HG02798 (cell line): ENCODE measurements at regions not wholly inside any gene's neighbourhood (a gene's known extent, or its start where the extent isn't known, plus 50 kb on each side); places are given as distances from the start of the nearest gene placed in this dataset.
"Not testable (repeated sequence)": the region's sequence is repeated elsewhere in the genome, so short reads cannot be mapped to it uniquely, and the experiment has no call there.

Experiments
- ATAC-seq: cut with Tn5 transposase; IDR thresholded peaks from one replicate; pipeline ENCODE4 v1.9.1; 2021; ENCODE audit warnings: mild to moderate bottlenecking; ENCODE audit not compliant: unreplicated experiment, poor library complexity

DNA sequence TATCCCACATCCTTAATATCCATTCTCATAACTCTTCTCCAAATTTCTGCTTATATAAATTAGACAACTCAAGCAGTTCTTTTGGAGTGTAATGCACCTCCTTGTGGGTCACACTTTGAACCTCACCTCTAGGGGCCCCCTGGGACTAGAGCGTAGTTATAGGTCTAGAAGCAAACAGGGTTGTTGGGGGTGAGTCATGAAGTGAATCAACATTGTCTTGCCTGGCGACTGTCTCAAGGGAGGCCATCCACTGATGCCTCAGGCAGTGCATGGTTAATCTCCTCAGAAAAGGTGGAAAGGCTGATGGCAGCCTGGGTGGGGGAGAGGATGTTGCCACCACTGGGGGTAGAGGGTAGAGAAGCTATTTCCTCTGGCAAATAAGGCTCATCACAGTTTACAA is 129.1 kb downstream of the TNFRSF21 start:
- ATAC-seq, result no peak

DNA sequence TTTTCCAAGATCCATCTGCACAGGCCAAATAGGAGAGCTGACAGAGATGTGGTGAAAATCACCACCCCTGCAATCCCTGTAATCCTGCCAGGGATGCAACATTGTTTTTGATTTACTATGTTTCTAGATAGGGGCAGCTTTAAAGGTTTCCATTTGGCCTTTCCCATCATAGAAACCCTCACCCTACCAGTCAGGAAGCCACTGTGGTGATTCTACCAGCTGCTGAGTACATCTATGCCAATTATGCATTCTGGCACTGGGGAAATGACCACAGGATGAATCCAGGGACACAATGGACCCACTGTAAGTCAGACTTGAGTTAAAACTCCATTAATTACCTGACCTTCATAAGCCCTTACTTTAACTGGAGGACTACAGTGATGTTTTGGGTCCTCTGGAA is 130.4 kb downstream of the TNFRSF21 start:
- ATAC-seq, result no peak

DNA sequence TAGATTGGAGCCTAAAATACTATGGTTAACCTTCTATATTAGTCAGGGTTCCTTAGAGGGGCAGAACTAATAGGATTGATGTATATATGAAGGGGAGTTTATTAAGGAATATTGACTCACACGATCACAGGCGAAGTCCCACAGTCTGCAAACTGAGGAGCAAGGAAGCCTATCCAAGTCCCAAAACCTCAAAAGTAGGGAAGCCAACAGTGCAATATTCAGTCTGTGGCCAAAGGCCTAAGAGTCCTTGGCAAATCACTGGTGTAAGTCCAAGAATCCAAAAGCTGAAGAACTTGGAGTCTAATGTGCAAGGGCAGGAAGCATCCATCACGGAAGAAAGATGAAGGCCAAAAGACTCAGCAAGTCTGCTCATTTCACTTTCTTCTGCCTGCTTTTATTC is 133.5 kb upstream of the ADGRF1 start:
- no peak for ATAC-seq

DNA sequence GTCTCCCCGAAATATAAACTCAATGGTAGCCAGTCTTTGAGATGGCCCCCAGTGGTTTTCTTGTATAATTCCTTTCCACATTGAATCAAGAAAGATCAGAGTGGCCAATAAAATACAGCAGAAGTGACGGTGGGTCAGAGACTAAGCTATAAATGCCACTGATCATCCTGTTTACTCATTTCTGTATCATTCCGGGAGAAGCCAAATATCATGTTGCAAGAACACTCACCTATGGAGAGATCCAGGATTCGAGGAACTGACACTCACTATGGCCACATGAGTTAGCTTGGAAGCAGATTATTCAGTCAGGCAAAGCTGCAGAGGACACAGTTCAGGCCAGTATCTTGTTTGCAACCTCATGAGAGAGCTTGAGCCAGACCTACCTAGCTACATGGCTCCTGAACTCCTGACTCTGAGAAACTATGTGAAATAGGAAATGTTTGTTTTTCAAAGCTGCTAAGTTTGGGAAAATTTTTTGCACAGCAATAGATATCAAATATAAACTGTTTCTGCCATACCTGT is 132.4 kb upstream of the ADGRF1 start:
- no peak for ATAC-seq

DNA sequence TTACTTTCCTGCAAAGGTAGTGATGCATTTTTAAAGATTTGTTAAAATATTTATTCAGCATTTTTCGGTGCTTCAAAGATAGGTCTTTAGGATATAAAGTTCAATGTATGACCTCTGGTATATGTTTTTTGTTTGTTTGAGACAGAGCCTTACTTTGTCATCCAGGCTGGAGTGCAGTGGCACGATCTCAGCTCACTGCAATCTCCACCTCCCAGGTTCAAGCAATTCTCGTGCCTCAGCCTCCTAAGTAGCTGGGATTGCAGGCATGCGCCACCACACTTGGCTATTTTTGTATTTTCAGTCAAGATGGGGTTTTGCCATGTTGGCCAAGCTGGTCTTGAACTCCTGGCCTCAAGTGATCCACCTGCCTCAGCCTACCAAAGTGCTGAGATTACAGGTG is 131.9 kb upstream of the ADGRF1 start:
- not testable (repeated sequence) for ATAC-seq

DNA sequence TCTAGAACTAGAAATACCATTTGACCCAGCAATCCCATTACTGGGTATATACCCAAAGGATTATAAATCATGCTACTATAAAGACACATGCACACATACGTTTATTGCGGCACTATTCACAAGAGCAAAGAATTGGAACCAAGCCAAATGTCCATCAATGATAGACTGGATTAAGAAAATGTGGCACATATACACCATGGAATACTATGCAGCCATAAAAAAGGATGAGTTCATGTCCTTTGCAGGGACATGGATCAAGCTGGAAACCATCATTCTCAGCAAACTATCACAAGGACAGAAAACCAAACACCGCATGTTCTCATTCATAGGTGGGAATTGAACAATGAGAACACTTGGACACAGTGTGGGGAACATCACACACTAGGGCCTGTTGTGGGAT is 131.0 kb upstream of the ADGRF1 start:
- ATAC-seq, result not testable (repeated sequence)

DNA sequence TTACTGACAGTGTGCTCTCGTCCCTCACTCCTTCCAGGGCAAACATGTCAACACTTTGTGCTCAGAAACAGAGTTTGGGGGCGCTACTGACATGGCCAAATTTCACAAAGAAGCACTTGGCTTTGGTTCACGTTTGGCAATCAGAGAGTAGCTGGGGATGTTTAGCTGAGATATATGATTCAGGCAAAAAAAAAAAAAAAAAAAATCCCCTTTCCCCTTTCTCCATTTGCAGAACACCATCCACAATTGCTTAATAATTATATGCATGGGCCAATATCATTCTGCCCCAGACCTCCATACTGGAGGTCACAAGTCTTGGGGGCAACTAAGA is 128.4 kb upstream of the ADGRF1 start:
- no peak for ATAC-seq

DNA sequence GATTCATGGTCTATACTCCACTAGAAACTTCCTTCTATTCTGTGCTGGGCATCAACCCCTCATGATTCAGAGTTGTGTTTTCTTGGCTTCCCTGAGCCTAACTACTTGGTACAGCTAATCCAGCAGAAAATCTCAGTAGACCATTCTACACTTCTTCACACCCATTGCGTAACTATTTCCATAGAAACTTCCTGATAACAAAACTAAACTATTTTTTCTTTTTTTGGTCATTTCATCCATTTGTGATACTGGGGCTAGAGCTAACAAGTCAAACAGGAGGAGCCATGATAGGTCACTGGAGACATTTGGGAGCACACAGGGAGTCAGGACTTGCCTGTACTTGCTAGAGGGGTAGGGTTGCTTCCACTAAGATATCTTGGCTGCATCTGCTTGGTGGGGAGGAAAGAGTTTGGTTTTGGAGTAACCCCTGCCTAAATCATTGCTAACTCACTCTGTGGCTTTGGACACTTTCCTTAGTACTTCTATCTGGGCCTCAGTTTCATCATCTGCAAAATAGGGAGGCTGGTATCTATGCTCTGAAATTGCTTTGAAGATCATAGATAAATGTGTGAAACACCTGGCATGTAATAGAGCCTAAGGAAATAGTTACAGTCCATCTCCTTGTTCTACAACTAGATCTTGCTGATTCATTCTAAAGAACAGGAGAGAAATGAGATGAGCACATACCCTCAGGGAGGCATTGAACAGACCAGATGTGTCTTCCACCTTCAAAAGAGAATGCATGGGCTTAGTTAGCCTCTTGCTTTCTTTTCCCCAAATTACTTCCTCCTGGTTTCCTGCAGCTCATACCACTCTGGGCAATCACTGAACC is 127.9 kb upstream of the ADGRF1 start:
- ATAC-seq, result no peak

DNA sequence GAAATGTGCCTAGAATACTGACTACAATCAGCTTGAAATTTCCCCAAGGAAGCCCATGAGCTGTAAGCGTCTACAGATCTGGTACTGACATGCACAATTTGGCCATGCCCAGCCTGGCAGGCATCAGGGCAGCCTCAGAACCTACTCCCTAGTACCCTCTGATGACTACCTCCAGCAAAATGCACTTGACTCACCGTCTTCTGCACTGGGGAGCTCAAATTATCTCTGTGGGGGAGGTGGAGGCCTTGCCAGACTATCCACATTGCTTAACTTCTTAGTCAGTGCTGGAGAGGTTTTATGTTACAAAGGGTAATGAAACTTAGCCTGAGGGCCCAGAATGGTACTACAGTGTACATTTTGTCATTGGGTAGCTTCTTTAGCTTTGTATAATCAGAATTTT is 126.0 kb upstream of the ADGRF1 start:
- no peak for ATAC-seq

DNA sequence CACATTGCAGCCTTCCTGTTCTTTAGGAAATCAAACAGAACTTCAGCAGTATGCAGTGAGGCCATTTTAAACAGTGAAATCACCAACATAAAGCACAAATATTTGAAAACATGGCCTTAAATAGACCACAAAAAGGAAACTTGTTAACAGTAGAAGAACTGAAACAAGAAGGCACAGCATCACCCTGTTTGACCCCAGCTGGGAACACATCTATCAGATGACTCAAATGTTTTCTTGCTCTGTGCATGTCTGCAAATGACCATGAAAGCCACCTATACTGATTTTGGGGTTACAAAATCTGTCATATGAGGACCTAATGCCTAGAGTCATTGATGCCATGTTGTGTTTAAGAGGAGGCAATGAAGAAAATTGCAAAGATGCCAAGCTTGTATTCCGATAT is 123.8 kb upstream of the ADGRF1 start:
- ATAC-seq, result peak; percentile 89

DNA sequence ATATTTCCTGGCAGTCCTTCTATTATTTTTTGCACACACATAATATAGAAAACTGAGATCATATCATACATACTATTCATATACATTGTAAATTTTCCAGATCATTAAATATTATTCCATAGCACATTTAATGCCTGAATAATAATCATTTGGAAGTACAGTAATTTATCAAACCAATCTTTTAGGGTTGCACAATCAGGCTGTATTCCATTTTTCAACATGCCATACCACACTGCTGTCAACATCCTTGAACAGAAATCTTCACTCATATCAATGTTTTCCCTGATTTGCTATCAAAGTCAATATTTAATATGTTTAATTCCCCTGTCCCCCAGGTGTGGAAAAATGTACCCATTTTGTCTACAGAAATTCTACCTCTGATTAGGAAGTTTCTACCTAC is 122.7 kb upstream of the ADGRF1 start:
- no peak for ATAC-seq

DNA sequence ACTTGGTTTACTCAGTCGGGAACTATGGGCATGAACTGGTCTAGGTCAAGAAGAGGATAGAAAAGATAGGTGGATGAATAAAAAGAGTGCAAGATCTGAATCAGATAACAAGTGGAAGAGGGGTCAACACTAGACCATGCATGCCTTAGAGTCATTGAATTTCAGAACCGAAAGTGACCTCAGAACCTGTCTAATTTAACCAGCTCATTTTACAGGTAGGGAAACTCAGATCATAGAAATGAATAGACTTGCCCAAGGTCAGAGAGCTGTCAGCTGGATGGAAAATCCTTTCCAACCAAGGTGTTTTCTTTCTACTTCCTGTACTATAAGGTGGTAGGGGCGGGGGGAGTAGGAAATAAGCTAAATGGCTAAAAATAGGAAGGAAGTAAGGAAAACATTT is 121.4 kb upstream of the ADGRF1 start:
- ATAC-seq, result peak; percentile 34

DNA sequence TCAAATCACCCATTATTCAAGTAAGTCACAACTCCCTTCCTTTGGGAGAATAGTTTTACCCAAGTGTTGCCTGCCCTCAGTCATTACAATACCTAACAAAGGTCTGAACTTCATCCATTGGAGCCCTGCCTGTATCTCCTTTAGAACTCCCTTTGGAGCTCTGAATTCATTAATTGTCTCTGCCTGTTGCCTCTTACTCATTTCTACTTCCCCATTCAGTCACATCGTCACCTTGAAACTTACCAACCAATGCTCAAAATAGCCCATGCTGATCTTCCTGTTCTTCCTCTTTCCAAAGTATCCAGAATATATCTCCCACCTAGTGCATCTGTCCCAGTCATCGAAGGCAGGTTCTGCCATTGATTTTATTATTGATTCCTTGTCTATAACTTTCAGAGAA is 120.7 kb upstream of the ADGRF1 start:
- ATAC-seq, result no peak

DNA sequence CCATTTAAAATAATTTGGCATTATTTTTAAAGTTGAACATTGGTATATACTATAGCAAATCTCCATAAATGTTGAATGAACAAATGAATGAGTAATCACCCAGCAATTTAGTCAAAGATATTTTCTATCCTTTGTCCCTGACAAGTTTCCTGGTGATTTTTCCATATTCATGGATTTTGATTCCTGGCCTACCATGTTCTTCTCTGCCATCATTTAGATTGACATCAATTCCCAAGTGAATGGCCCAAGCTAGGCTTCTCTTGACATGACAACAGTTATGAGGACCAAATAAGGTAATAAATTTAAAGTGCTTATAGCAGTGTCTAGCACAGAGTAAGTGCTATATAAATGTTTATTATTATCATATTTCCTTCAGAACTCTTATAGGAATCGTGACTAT is 120.1 kb upstream of the ADGRF1 start:
- ATAC-seq, result no peak

DNA sequence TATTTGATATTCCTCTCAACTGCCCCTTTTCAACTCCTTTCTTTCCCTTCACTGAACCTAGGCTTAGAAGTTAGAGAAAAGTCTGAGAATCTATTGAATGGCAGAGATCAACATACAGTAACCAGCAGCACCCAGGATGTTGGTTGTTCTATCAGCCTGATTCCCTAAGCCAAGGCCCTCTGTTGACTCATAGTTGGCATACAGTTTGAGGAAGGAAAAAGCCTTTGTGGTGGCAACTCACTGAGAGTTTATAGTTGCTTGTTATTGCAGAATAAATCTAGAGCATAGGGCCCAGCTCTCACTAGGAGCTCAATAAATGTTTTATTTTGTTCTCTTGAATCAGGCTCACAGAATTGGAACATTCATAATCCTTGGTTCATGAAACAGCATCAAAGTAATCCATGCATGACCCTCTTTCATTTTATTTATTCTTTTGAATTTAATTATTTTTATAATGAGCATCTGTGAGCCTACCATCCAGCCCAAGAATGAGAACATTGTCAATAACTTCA is 119.1 kb upstream of the ADGRF1 start:
- no peak for ATAC-seq

DNA sequence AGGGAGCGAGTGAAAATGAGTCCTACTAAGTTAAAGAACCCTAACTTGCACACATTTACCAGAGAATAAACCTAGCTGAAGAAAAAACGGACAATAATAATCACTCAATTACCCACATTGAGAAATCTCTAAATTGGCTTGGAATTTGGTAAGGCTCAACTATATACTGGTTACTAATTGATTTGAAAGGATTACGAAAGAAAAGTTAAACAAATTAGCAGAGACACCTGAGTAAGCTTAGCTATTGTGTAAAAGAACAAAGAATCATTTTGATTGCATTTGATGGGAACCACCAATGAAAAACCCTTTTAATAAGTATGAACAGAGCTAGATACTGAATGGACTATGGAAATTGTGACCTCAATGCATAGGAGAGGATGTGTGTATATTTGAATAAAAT is 118.6 kb upstream of the ADGRF1 start:
- ATAC-seq, result no peak

DNA sequence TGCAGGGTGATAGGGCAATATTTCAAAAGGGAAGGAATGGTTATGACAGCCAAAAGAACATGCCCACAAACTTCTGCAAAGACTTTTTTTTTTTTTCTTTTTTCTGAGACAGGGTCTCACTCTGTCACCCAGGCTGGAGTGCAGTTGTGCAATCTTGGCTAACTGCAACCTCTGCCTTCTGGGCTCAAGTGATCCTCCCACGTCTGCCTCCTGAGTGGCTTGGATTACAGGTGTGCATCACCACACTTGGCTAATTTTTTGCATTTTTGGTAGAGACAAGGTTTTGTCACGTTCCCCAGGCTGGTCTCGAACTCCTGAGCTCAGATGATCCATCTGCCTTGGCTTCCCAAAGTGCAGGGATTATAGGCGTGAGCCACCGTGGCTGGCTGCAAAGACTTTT is 117.6 kb upstream of the ADGRF1 start:
- ATAC-seq, result no peak

DNA sequence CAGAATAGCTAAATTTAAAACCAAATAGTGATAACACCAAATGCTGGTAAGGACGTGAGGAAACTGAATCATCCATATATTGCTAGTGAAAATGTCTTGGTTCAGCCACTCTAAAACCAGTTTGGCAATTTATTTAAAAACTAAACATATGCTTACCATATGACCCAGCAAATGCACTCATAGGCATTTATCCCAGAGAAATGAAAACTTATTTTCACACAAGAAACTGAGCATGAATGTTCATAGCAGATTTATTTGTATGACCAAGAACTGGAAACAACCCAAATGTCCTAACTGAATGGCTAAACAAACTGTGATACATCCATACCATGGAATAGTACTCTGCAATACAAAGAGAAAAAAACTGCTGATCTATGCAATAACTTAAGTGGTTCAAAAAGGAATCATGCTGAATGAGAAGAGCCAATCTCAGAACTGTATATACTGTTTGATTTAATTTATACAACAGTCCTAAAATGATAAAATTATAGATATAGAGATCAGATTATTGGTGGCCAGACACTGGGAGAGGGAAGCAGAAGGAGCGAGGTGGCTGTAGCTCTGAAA is 115.6 kb upstream of the ADGRF1 start:
- ATAC-seq, result no peak

DNA sequence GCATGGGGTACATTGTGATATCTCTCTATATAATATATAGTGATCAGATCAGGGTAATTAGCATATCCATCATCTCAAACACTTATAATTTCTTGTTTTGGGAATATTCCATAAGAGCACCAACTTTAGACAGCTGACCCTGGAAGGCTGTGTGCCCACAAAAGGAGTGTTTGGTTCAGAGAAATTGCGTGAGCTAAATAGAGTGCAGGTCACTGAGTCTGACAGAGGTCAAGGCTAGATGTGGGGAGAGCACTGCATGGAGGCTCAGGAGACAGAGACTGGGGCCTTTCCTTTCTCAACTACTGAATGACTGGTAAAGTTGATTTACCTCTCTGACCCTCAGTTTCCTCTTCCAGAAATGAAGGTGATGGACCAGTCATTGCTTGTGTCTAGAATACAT is 114.9 kb upstream of the ADGRF1 start:
- no peak for ATAC-seq

DNA sequence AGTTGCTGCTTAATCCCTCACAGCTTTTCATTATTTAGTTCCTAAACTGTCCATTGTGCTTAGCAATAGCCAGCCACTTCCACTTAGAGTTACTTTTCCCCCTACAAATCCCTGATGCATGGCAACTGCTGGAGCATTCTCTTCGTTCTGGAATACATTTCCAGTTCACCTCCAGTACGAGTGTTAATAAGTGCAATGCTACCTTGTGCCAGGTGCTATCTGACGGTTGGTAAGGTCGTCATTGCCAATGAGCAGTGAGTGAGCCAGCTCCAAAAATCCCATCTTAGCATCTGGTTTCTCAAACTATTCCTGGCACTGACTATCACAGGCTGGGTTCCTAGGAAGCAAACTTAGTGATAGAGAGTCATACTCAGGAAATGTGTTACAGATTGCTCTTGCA is 114.1 kb upstream of the ADGRF1 start:
- no peak for ATAC-seq

DNA sequence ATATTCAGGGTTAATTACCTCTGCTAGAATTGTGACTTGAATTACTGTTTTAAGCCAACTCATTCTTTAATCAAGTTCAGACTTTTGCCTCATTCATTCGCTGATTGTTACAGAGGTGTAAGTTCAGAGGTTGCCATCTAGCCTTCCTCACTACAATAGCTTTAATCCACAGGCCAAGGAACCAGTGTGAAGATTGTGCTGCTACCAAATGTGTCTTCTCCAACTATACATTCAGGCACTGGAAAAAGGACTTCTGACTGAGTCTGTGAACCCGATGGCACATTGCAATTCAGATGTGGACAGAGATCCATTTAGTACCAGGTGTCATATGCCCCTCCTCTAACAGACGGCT is 111.2 kb upstream of the ADGRF1 start:
- no peak for ATAC-seq
